DOHH2 (cell line): ENCODE measurements at regions not wholly inside any gene's neighbourhood (a gene's known extent, or its start where the extent isn't known, plus 50 kb on each side); places are given as distances from the start of the nearest gene placed in this dataset.

Experiments used
- H3F3A ChIP-seq: fragments of 200-600 bp; sonication (generic), shearing (Covaris generic); 2 replicates; pipeline ENCODE4 v1.6.0; 2016; ENCODE audit warnings: antibody characterized with exemption, mild to moderate bottlenecking; ENCODE audit not compliant: control insufficient read depth, insufficient read depth
- H3K27ac ChIP-seq: fragments of 200-600 bp; sonication (generic); 2 replicates; pipeline ENCODE4 v1.5.1; 2014; ENCODE audit warnings: low read depth, mild to moderate bottlenecking, low read length, moderate library complexity
- H3K27me3 ChIP-seq: fragments of 200-600 bp; sonication (generic); 2 replicates; pipeline ENCODE4 v1.6.1; 2014; ENCODE audit warnings: mild to moderate bottlenecking, low read length, mixed read lengths; ENCODE audit not compliant: control insufficient read depth
- H3K36me3 ChIP-seq: fragments of 200-600 bp; sonication (generic); 2 replicates; pipeline ENCODE4 v1.6.1; 2014; ENCODE audit warnings: mild to moderate bottlenecking, low read length, moderate library complexity, mixed read lengths; ENCODE audit not compliant: control insufficient read depth
- H3K4me1 ChIP-seq: fragments of 200-600 bp; sonication (generic); 2 replicates; pipeline ENCODE4 v1.6.1; 2014; ENCODE audit warnings: mild to moderate bottlenecking, low read length, mixed read lengths; ENCODE audit not compliant: control insufficient read depth
- H3K4me2 ChIP-seq: fragments of 200-600 bp; sonication (generic); 2 replicates; pipeline ENCODE4 v1.6.0; 2014; ENCODE audit warnings: mild to moderate bottlenecking, low read length, moderate library complexity
- H3K4me3 ChIP-seq: fragments of 200-600 bp; sonication (generic); 2 replicates; pipeline ENCODE4 v1.5.1; 2014; ENCODE audit warnings: mild to moderate bottlenecking, low read length, mixed read lengths
- H3K79me2 ChIP-seq: fragments of 200-600 bp; sonication (generic); 2 replicates; pipeline ENCODE4 v1.6.1; 2014; ENCODE audit warnings: mild to moderate bottlenecking, low read length, mixed read lengths; ENCODE audit not compliant: control insufficient read depth
- H3K9me2 ChIP-seq: fragments of 200-600 bp; sonication (generic); replicated peaks from 2 replicates; pipeline ENCODE4 v1.6.1; 2014; ENCODE audit warnings: mild to moderate bottlenecking, low read length, mixed read lengths; ENCODE audit not compliant: control insufficient read depth
- H3K9me3 ChIP-seq: fragments of 200-600 bp; sonication (generic); 2 replicates; pipeline ENCODE4 v1.6.1; 2014; ENCODE audit warnings: antibody characterized with exemption, low read length, mixed read lengths; ENCODE audit not compliant: control insufficient read depth, insufficient read depth
- H4K20me1 ChIP-seq: fragments of 200-600 bp; sonication (generic); 2 replicates; pipeline ENCODE4 v1.6.0; 2014; ENCODE audit warnings: low read depth, mild to moderate bottlenecking, antibody characterized with exemption, low read length, moderate library complexity; ENCODE audit not compliant: control insufficient read depth, insufficient read depth
- CTCF ChIP-seq: fragments of 200-600 bp; sonication (generic); IDR thresholded peaks from one replicate; pipeline ENCODE4 v1.5.1; 2014; ENCODE audit warnings: antibody characterized with exemption, mild to moderate bottlenecking, low read depth, low read length; ENCODE audit not compliant: poor library complexity, severe bottlenecking
- EZH2phosphoT487 ChIP-seq: fragments of 200-600 bp; sonication (generic); IDR thresholded peaks from 2 replicates; pipeline ENCODE4 v1.6.1; 2017; ENCODE audit warnings: borderline replicate concordance, mild to moderate bottlenecking, antibody characterized with exemption, low read length, moderate library complexity, mixed read lengths

- TF ChIP-seq EZH2phosphoT487 (no peak), CTCF (no peak)
- Histone ChIP-seq H4K20me1 (no peaks in the 10 kb centered on the region), H3K27ac (no peak overlapping the region), H3K27me3 (no peaks in the 10 kb centered on the region), H3K79me2 (no peaks in the 10 kb centered on the region), H3K9me2 (no peaks in the 10 kb centered on the region), H3K36me3 (no peaks in the 10 kb centered on the region), H3K4me3 (no peak overlapping the region), H3F3A (no peaks in the 10 kb centered on the region), H3K4me2 (no peak overlapping the region), H3K9me3 (no peaks in the 10 kb centered on the region), H3K4me1 (no peaks in the 10 kb centered on the region)
Observed at GRCh38 chr15:93244696-93245660, 156.0 kb upstream of the RGMA start.

GRCh38 chr15:93243573-93243972, 154.6 kb upstream of the RGMA start:
- Histone ChIP-seq H3K9me3 (no peaks in the 10 kb centered on the region), H4K20me1 (no peaks in the 10 kb centered on the region), H3K27me3 (no peaks in the 10 kb centered on the region), H3K79me2 (no peaks in the 10 kb centered on the region), H3K4me1 (no peaks in the 10 kb centered on the region), H3K4me3 (no peak overlapping the region), H3K27ac (no peak overlapping the region), H3K36me3 (no peaks in the 10 kb centered on the region), H3K4me2 (no peak overlapping the region), H3F3A (no peaks in the 10 kb centered on the region), H3K9me2 (no peaks in the 10 kb centered on the region)
- no peak for TF ChIP-seq CTCF
- TF ChIP-seq EZH2phosphoT487: no peak

- H3K27me3 ChIP-seq: no peaks in the 10 kb centered on the region
- H3K4me2 ChIP-seq: no peak overlapping the region
- no peak overlapping the region for H3K4me3 ChIP-seq
Observed at GRCh38 chr15:93241696-93242585, 152.9 kb upstream of the RGMA start.

More at GRCh38 chr15:93241696-93242585, 152.9 kb upstream of the RGMA start:
- Histone ChIP-seq H3K9me2 (no peaks in the 10 kb centered on the region), H3F3A (no peaks in the 10 kb centered on the region), H3K27ac (no peak overlapping the region), H3K4me1 (no peaks in the 10 kb centered on the region), H3K79me2 (no peaks in the 10 kb centered on the region), H3K36me3 (no peaks in the 10 kb centered on the region), H3K9me3 (no peaks in the 10 kb centered on the region), H4K20me1 (no peaks in the 10 kb centered on the region)
- TF ChIP-seq EZH2phosphoT487 (no peak), CTCF (no peak)
